ENCODE measurements at regions not wholly inside any gene's neighbourhood (a gene's known extent, or its start where the extent isn't known, plus 50 kb on each side); places are given as distances from the start of the nearest gene placed in this dataset.

DNA sequence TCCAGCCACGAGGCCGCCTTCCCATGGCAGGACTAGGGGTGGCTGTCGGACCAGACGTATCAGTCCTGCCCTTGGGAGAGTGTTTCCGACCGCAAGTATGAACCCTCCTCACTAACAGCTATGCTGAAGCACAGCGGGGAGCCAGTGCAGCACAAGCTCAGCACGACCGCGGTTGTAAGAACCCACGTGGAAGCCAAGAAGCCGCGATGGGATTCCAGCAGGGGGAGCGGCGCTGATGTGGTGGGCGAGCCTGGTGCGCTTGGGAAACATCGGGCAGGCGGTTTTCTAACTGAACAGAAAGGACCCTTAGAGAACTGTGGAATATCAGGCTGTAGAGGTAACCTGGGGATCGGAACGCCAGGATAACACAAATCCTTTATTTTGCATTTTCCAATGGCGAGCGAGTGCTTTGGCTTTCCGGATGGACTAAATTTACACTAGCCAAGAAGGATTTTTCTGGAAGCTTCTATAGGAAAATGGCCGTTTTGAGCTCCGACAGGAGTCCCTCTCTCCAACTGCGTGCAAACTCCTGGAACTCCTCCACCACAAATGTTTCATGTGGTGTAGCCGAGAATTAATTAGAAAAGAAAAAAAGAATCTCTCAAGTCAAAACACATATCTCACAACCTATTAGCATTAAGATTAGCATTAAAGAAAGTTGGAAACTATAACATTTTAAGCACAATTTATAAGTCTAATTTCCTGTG lies 132.0 kb upstream of the MYCN start:
- Histone ChIP-seq H3K27me3 (ENCODE audit: control insufficient read depth, insufficient read depth, low read length) (no peaks in the 10 kb centered on the region), H3K36me3 (ENCODE audit: control insufficient read depth, insufficient read depth, low read length) (no peaks in the 10 kb centered on the region), H3K4me3 (ENCODE audit: low read depth in 2 of 2, low read length in 2 of 2) (no peak overlapping the region), H3K27ac (ENCODE audit: low read length) (no peak overlapping the region), H3K4me1 (ENCODE audit: control insufficient read depth, insufficient read depth, low read length) (no peaks in the 10 kb centered on the region), H3K9me3 (ENCODE audit: control insufficient read depth, insufficient read depth, low read depth, low read length) (no peaks in the 10 kb centered on the region)
- in situ Hi-C loops (cut with HindIII; ENCODE audit: low pct_unique_long_range_greater_than_20kb, low sequenced_read_pairs) = no loop called here
- BruUV-seq (replicated peaks) = no TSS peak
- intact Hi-C loops (cut with micrococcal nuclease; ENCODE audit: unreplicated experiment) = no loop called here
- TF ChIP-seq, protein P1, sequence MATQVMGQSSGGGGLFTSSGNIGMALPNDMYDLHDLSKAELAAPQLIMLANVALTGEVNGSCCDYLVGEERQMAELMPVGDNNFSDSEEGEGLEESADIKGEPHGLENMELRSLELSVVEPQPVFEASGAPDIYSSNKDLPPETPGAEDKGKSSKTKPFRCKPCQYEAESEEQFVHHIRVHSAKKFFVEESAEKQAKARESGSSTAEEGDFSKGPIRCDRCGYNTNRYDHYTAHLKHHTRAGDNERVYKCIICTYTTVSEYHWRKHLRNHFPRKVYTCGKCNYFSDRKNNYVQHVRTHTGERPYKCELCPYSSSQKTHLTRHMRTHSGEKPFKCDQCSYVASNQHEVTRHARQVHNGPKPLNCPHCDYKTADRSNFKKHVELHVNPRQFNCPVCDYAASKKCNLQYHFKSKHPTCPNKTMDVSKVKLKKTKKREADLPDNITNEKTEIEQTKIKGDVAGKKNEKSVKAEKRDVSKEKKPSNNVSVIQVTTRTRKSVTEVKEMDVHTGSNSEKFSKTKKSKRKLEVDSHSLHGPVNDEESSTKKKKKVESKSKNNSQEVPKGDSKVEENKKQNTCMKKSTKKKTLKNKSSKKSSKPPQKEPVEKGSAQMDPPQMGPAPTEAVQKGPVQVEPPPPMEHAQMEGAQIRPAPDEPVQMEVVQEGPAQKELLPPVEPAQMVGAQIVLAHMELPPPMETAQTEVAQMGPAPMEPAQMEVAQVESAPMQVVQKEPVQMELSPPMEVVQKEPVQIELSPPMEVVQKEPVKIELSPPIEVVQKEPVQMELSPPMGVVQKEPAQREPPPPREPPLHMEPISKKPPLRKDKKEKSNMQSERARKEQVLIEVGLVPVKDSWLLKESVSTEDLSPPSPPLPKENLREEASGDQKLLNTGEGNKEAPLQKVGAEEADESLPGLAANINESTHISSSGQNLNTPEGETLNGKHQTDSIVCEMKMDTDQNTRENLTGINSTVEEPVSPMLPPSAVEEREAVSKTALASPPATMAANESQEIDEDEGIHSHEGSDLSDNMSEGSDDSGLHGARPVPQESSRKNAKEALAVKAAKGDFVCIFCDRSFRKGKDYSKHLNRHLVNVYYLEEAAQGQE (IDR thresholded peaks at IDR 0.05; ENCODE audit: insufficient read depth in 1 of 2, low read depth in 2 of 2, low read length in 1 of 2) = no peak
- TF ChIP-seq TCF7L2 (IDR thresholded peaks at IDR 0.05; ENCODE audit: low read depth, low read length) = no peak
- no peak for TF ChIP-seq POLR2AphosphoS5 (IDR thresholded peaks at IDR 0.05; ENCODE audit: low read depth, low read length)
- TF ChIP-seq SIN3A (IDR thresholded peaks at IDR 0.05; ENCODE audit: borderline replicate concordance, insufficient read depth, low read depth, low read length) = no peak
- TF ChIP-seq CTCF (IDR thresholded peaks at IDR 0.05) = no peak
- ChIA-PET POLR2A (no interaction called here), CTCF (no interaction called here)
- DNase-seq (ENCODE audit: low read depth, low spot score) (no peak), ATAC-seq (no peak)

DNA sequence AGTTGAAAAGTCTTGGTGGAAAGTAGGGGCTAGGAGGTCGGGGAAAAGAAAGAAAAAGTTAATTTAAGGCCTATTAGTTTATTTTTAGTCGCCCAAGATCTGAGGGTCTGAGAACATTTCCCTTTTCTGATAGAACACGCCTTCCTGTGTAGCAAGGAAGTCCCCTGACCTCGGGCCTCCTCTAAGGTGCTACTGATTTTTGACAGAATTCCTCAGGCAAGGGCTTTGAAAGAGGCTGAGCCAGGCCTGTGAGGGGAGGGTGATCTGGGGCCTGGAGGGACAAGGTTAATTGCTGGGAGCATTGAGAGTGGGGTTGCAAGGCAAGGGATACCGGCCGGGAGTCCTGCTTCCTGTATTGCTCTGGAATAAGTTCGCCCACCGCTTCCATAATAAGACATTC lies 131.4 kb upstream of the MYCN start:
- Histone ChIP-seq H3K27me3 (ENCODE audit: control insufficient read depth, insufficient read depth, low read length) (no peaks in the 10 kb centered on the region), H3K4me1 (ENCODE audit: control insufficient read depth, insufficient read depth, low read length) (no peaks in the 10 kb centered on the region), H3K27ac (ENCODE audit: low read length) (no peak overlapping the region), H3K9me3 (ENCODE audit: control insufficient read depth, insufficient read depth, low read depth, low read length) (no peaks in the 10 kb centered on the region), H3K4me3 (ENCODE audit: low read depth in 2 of 2, low read length in 2 of 2) (no peak overlapping the region), H3K36me3 (ENCODE audit: control insufficient read depth, insufficient read depth, low read length) (no peaks in the 10 kb centered on the region)
- CTCF ChIA-PET = no interaction called here
- no TSS peak for BruUV-seq (replicated peaks)
- POLR2A ChIA-PET = no interaction called here
- in situ Hi-C loops (cut with HindIII; ENCODE audit: low pct_unique_long_range_greater_than_20kb, low sequenced_read_pairs) (no loop called here), intact Hi-C loops (cut with micrococcal nuclease; ENCODE audit: unreplicated experiment) (no loop called here)
- ATAC-seq (no peak), DNase-seq (ENCODE audit: low read depth, low spot score) (no peak)
- TF ChIP-seq POLR2AphosphoS5 (IDR thresholded peaks at IDR 0.05; ENCODE audit: low read depth, low read length) = no peak
- TF ChIP-seq SIN3A (IDR thresholded peaks at IDR 0.05; ENCODE audit: borderline replicate concordance, insufficient read depth, low read depth, low read length) = no peak
- no peak for TF ChIP-seq CTCF (IDR thresholded peaks at IDR 0.05)
- TF ChIP-seq, protein P1 (IDR thresholded peaks at IDR 0.05; ENCODE audit: insufficient read depth in 1 of 2, low read depth in 2 of 2, low read length in 1 of 2) = no peak
- no peak for TF ChIP-seq TCF7L2 (IDR thresholded peaks at IDR 0.05; ENCODE audit: low read depth, low read length)
